HG03280 (cell line): ENCODE measurements at regions not wholly inside any gene's neighbourhood (a gene's known extent, or its start where the extent isn't known, plus 50 kb on each side); places are given as distances from the start of the nearest gene placed in this dataset.
"Not testable (repeated sequence)": the region's sequence is repeated elsewhere in the genome, so short reads cannot be mapped to it uniquely, and the experiment has no call there.

Experiments
- ATAC-seq: cut with Tn5 transposase; IDR thresholded peaks from one replicate; pipeline ENCODE4 v1.9.1; 2021; ENCODE audit warnings: mild to moderate bottlenecking, moderate library complexity; ENCODE audit not compliant: unreplicated experiment

- no peak for ATAC-seq
Measured at GRCh38 chr3:70658513-70659310, 346.3 kb upstream of the MDFIC2 start.

- ATAC-seq = no peak
Measured at GRCh38 chr3:70657454-70657853, 345.0 kb upstream of the MDFIC2 start.

- no peak for ATAC-seq
Measured at GRCh38 chr3:70647823-70648222, 335.4 kb upstream of the MDFIC2 start.

DNA sequence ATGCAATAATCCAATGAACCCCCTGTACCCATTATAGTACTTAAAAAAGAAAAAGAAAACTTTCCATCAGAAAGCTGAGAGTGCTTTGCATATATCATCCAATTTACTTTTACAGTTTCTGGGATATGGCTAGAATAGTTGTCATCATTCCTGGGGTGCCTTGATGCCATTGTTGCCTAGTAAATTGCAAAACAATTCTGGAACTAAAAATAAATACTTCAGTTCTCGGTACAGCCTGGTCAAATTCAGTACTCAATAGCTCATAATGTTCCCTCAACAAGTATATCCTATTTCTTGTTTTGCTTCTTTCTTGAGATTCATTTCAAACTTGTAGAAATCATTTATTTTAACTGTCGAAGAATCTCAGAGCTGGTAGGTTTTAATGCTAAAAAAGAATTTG, 334.7 kb upstream of the MDFIC2 start:
- ATAC-seq = no peak

GRCh38 chr3:70646635-70647034, 334.2 kb upstream of the MDFIC2 start:
- ATAC-seq = no peak

DNA sequence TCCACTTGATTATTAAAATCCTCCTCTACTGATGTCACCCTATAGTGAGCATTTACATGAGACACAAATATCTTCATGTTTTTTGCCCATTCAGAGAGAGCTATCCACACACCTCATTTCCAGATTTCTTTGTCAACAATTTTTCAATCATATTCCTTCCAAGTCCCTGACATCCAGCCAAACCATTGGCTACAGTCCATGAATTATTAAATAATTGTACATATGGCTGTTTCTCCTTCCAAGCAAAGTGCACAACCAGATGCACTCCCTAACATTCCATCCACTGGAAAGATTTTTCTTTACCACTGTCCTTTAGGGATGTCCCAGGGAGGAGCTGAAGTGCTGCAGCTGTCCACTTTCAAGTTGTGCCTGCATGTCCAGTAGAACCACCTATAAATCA, 328.0 kb upstream of the MDFIC2 start:
- no peak for ATAC-seq

DNA sequence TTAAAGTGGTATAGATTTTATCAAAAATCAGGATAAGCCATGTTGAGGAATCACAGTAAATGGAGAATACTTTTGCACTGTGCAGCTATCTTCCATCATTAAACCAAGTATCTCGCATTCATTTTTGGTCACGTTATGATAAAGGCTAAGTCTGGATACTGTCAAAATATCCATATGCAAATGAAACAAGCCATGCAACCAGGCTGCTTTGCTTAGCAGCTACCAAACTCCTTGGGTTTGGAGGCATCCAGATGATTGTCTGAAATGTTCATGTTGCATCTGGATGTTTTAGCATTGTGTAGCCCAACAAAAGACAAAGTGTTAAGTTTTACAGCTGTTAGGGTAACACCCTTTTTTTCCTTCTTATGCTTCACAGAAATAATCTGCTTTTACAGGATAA, 322.9 kb upstream of the MDFIC2 start:
- no peak for ATAC-seq

DNA sequence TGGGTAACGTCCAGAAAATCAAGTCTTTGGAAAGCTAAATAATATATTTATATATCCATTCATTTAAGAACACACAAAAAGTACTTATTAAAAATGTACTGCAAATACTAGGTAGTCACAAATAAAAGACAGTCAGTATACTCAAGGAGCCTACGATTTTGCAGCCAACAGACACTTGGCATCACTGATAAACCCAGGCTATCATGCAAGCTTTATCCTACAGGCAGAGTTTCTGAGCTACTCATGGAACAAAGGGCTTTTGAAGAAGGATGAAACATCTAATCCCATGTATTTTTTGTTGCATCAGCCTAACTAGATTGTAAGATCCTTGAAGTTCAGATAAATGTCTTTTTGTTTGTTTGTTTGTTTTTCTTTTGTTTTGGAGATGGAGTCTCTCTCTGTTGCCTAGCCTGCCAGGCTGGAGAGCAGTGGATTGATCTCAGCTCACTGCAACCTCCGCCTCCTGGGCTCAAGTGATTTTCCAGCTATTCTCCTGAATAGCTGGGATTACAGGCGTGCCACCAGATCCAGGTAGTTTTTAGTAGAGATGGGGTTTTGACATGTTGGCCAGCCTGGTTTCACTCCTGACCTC, 319.4 kb upstream of the MDFIC2 start:
- ATAC-seq = no peak

DNA sequence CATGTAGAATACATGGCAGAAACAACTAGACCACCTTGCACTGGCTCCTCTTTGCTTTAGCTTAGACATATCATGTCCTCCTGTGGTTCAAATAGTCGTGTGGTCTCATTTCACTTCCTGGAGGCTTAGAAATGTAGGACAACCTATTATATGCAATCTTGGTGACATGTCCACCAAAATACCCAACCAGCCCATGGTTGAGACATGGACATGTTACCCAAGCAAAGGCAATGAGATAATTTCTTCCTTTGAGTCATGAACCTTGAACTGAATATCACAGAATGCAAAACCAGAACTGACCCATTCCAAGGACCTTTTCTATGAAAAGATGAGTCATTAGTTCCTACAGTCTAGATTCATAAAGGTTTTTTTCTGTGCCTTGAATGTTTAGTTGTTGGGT, 309.0 kb upstream of the MDFIC2 start:
- ATAC-seq = no peak

DNA sequence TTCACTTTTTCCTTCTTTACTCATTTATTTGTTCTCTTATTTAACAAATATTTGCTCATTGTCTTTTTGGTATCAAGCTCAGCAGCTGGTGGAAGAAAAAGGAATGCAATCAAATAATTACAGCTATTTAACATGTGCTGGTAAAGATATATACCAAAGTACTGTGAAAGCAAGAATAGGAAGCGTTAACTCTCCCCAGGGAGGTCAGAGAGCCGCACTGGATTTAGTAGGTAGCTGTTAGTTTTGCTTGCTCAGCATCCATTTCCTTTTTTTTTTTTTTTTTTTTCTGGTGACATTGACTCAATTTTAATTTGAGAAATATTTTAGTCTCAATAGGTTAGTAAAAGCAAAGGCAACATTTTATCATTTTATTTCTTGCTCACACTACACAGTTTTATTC, 308.5 kb upstream of the MDFIC2 start:
- no peak for ATAC-seq

- ATAC-seq = no peak
Measured at GRCh38 chr3:70620367-70620766, 307.9 kb upstream of the MDFIC2 start.

DNA sequence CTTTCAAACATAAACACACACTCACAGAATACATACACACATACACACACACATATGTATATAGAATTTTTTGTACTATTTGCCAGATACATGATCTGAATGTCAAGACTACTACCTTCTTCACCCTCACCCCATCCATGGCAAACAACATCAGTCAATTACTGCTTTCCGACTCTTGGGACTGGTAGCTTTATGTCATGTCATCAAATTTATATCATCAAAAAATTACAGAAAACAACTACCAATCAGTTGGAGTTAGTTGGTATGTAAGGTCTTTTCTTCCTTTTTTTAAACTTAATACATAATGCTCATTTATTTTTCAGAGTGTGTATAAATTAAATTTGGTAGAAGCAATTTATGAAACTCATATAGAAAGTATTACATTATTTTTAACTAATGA, 305.7 kb upstream of the MDFIC2 start:
- no peak for ATAC-seq

- not testable (repeated sequence) for ATAC-seq
Measured at GRCh38 chr3:70617349-70617748, 304.9 kb upstream of the MDFIC2 start.

DNA sequence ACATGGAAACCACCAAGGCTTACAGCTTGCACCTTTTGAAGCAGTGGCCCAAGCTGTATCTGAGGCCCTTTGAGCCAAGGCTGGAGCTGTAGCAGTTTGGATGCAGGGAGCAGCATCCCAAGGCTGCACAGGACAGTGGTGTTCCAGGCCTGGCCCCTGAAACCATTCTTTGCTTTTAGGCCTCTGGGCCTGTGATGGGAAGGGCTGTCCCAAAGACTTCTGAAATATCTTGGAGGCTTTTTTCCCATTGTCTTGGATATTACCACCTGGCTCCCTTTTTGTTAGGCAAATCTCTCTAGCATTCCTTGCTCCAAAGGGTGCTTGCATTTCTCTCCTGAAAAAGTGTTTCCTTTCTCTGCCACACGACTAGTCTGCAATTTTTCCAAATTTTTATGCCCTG, 302.8 kb upstream of the MDFIC2 start:
- no peak for ATAC-seq

DNA sequence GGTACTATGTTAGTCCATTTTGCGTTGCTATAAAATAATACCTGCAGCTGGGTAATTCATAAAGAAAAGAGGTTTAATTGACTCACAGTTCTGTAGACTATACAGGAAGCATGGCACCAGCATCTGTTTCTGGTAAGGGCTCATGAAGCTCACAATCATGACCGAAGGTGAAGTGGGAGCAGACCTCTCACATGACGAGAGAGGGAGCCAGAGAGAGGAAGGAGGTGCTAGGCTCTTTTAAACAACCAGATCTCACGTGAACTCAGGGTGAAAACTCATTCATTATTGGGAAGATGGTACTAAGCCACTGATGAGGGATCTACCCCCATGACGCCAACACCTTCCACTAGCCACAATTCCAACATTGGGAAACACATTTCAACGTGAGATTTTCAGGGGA, 301.7 kb upstream of the MDFIC2 start:
- no peak for ATAC-seq

DNA sequence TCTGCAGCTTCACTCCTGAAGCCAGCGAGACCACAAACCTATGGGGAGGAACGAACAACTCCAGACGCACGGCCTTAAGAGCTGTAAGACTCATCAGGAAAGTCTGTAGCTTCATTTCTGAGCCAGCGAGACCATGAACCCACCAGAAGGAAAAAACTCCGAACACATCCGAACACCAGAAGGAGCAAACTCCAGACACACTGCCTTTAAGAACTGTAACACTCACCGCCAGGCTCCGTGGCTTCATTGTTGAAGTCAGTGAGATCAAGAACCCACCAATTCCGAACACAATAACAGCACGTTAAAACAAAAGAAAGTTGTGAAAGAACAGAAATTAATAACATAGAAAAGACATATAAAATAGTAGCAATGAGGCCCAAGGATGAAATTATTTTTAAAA, 300.5 kb upstream of the MDFIC2 start:
- no peak for ATAC-seq

GRCh38 chr3:70611667-70612277, 299.3 kb upstream of the MDFIC2 start:
- not testable (repeated sequence) for ATAC-seq

- no peak for ATAC-seq
Measured at GRCh38 chr3:70608434-70608833, 296.0 kb upstream of the MDFIC2 start.

DNA sequence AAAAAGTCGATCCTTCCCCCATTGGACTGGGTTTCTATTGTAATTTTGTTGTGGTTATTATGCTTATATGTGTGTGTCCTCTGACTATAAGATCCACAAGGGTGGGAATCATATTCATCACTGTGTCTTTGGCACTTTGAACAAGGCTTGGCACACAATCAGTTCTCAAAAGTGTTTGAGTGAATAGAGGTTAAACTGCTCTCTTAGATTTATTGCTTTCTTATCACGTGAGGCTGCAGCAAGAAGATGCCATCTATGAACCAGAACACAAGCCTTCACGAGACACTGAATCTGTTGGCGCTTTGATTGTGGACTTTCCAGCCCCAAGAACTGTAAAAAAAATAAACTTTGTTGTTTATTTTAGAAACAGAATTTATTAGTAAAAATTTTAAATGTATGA, 295.0 kb upstream of the MDFIC2 start:
- no peak for ATAC-seq

- no peak for ATAC-seq
Measured at GRCh38 chr3:70606018-70606417, 293.6 kb upstream of the MDFIC2 start.

DNA sequence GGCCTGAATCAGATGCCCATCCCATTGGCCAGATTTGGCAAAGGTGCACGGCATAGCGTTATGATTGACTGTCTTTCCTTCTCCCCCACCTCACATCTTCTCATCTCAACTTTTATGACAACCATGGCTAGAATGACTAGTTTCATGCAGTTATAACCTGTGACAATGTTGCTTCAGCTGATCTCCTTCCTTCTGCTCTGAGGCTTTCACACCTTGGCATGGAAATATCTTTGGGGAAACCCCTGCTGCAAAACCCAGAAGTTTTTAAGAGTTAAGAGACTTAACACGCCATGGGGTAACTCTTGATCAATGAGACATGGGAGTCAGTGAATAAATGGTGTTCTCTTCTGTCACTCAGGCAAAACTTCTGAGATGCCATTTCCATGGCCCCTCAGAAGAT, 290.7 kb upstream of the MDFIC2 start:
- ATAC-seq = no peak

DNA sequence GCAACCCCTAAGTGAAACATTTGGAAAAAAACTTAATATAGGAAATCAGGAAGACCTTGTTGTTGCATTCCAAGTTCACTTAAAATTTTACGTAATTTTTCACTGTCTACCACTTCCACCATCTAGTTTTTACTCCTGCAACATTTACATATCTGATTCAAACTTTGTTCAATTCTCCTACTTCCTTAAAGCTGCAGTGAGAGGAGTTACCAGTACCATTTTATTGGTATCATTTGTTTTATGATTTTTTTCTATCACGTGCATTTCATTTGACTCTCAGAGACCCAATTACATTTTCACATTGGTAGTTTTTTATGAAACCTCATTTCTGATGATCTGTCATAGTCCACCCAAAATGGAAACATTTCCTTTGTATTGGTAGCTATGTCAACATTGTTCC, 284.9 kb upstream of the MDFIC2 start:
- ATAC-seq = no peak
